ENCODE measurements at regions not wholly inside any gene's neighbourhood (a gene's known extent, or its start where the extent isn't known, plus 50 kb on each side); places are given as distances from the start of the nearest gene placed in this dataset.

- no peak for TF ChIP-seq CTCF (conservative IDR thresholded peaks at IDR 0.05; ENCODE audit: low read length)
- no peak for TF ChIP-seq EZH2phosphoT487 (IDR thresholded peaks at IDR 0.05; ENCODE audit: borderline replicate concordance, low read depth, low read length)
Measured at GRCh38 chr1:112805155-112805853, 90.2 kb upstream of the PPM1J start.
